SK-N-SH (cell line): ENCODE measurements at regions not wholly inside any gene's neighbourhood (a gene's known extent, or its start where the extent isn't known, plus 50 kb on each side); places are given as distances from the start of the nearest gene placed in this dataset.

Experiments
- CTCF ChIA-PET: fragments of 300-600, 350-600 bp; formaldehyde crosslinking; extraction: SDS; loops from one replicate; lab custom pipeline; 2021; lab: Yijun Ruan, JAX
- POLR2A ChIA-PET: fragments of 350-600 bp; sonication (Branson Sonifier 250); formaldehyde crosslinking; extraction: SDS; loops from one replicate; lab custom pipeline; 2020; ENCODE audit warnings: antibody characterized with exemption, inconsistent platforms; lab: Yijun Ruan, JAX
- DNase-seq: peaks from one replicate; pipeline ENCODE4 v3.0.0; 2012
- H2AFZ ChIP-seq: fragments of 200-600 bp; sonication (generic); 2 replicates; pipeline ENCODE4 v1.8.1; 2016; ENCODE audit warnings: antibody characterized with exemption, mild to moderate bottlenecking, low read depth
- H3F3A ChIP-seq: fragments of 200-600 bp; sonication (generic); replicated peaks from 2 replicates; pipeline ENCODE3; 2016; ENCODE audit warnings: antibody characterized with exemption, mild to moderate bottlenecking; ENCODE audit not compliant: insufficient read depth
- H3K27ac ChIP-seq, 2 experiments: fragments of 200-500 bp in 1 of 2; fragments of 200-600 bp in 1 of 2; sonication (Bioruptor generic) in 1 of 2; sonication (generic), shearing (Covaris generic) in 1 of 2; 2 replicates each; pipeline versions ENCODE4 v1.5.1 to v1.6.1; 2014 to 2016; ENCODE audit warnings: low read depth in 2 of 2, inconsistent platforms in 1 of 2, low read length in 1 of 2, mild to moderate bottlenecking in 1 of 2, mixed read lengths in 1 of 2
- H3K27me3 ChIP-seq: fragments of 200-600 bp; sonication (generic), shearing (Covaris generic); 2 replicates; pipeline ENCODE4 v1.6.1; 2016; ENCODE audit warnings: mixed run types; ENCODE audit not compliant: insufficient read depth
- H3K36me3 ChIP-seq, 2 experiments: fragments of 200-500 bp in 1 of 2; fragments of 200-600 bp in 1 of 2; sonication (Bioruptor generic) in 1 of 2; sonication (generic) in 1 of 2; replicated peaks in 1 of 2; 2 replicates each; pipeline versions ENCODE3 to v1.5.1; 2014 to 2016; ENCODE audit warnings: low read length in 1 of 2, mild to moderate bottlenecking in 1 of 2; ENCODE audit not compliant: insufficient read depth in 2 of 2, control insufficient read depth in 1 of 2
- H3K4me1 ChIP-seq, 2 experiments: fragments of 200-500 bp in 1 of 2; fragments of 200-600 bp in 1 of 2; sonication (Bioruptor generic) in 1 of 2; sonication (generic), shearing (Covaris generic) in 1 of 2; 2 replicates each; pipeline versions ENCODE4 v1.5.1 to v1.6.1; 2014 to 2016; ENCODE audit warnings: low read depth in 1 of 2, low read length in 1 of 2, mixed run types in 1 of 2; ENCODE audit not compliant: insufficient read depth in 2 of 2, control insufficient read depth in 1 of 2
- H3K4me2 ChIP-seq: fragments of 200-600 bp; sonication (generic), shearing (Covaris generic); 2 replicates; pipeline ENCODE4 v1.6.1; 2017; ENCODE audit warnings: mixed run types
- H3K4me3 ChIP-seq, 2 experiments: fragments of 200-500 bp in 1 of 2; fragments of 200-600 bp in 1 of 2; sonication (Bioruptor generic) in 1 of 2; sonication (generic), shearing (Covaris generic) in 1 of 2; 2 replicates each; pipeline versions ENCODE4 v1.5.1 to v1.8.1; 2014 to 2016; ENCODE audit warnings: low read depth in 2 of 2, inconsistent platforms in 1 of 2, low read length in 1 of 2, mild to moderate bottlenecking in 1 of 2, mixed read lengths in 1 of 2, moderate library complexity in 1 of 2
- H3K79me2 ChIP-seq: fragments of 200-600 bp; sonication (generic); 2 replicates; pipeline ENCODE4 v1.8.1; 2017; ENCODE audit warnings: mild to moderate bottlenecking; ENCODE audit not compliant: insufficient read depth
- H3K9ac ChIP-seq: fragments of 200-600 bp; sonication (generic); 2 replicates; pipeline ENCODE4 v1.6.1; 2017; ENCODE audit warnings: mixed run types
- H3K9me2 ChIP-seq: fragments of 200-600 bp; sonication (generic); 2 replicates; pipeline ENCODE4 v1.6.1; 2017; ENCODE audit warnings: mixed run types
- H3K9me3 ChIP-seq: fragments of 200-600 bp; sonication (generic); 2 replicates; pipeline ENCODE4 v1.6.1; 2017; ENCODE audit warnings: mixed run types, mild to moderate bottlenecking, moderate library complexity
- H4K20me1 ChIP-seq: fragments of 200-600 bp; sonication (generic); 2 replicates; pipeline ENCODE4 v1.6.1; 2017; ENCODE audit warnings: mild to moderate bottlenecking, mixed run types; ENCODE audit not compliant: insufficient read depth
- EP300 ChIP-seq, 2 experiments: IDR thresholded peaks; 2 replicates each; pipeline versions ENCODE4 v1.4.0 to v1.6.1; 2012; ENCODE audit warnings: borderline replicate concordance in 1 of 2, low read depth in 1 of 2, low read length in 1 of 2
- FOSL2 ChIP-seq: IDR thresholded peaks from 2 replicates; pipeline ENCODE4 v1.4.0; 2012; ENCODE audit warnings: low read depth, mild to moderate bottlenecking, moderate library complexity, borderline replicate concordance
- GATA2 ChIP-seq: sonication (generic); formaldehyde crosslinking; IDR thresholded peaks from 2 replicates; pipeline ENCODE4 v1.5.0; 2020; ENCODE audit warnings: mild to moderate bottlenecking, missing genetic modification reagents
- MEF2A ChIP-seq: IDR thresholded peaks from 2 replicates; pipeline ENCODE4 v1.4.0; 2012; ENCODE audit warnings: low read depth, borderline replicate concordance
- MXI1 ChIP-seq: IDR thresholded peaks from 2 replicates; pipeline ENCODE4 v1.6.1; 2012; ENCODE audit warnings: mild to moderate bottlenecking, low read depth, low read length, improper control_type of control experiment
- POLR2AphosphoS5 ChIP-seq: IDR thresholded peaks from 2 replicates; pipeline ENCODE4 v1.6.1; 2012; ENCODE audit warnings: low read depth, low read length
- RAD21 ChIP-seq: IDR thresholded peaks from 2 replicates; pipeline ENCODE4 v1.6.1; 2012; ENCODE audit warnings: mild to moderate bottlenecking, low read length
- RFX5 ChIP-seq: IDR thresholded peaks from 2 replicates; pipeline ENCODE4 v1.6.1; 2012; ENCODE audit warnings: mild to moderate bottlenecking, improper control_type of control experiment, low read length
- SIN3A ChIP-seq: IDR thresholded peaks from 2 replicates; pipeline ENCODE4 v1.6.1; 2012; ENCODE audit warnings: low read depth, mild to moderate bottlenecking, low read length, moderate library complexity, borderline replicate concordance
- USF2 ChIP-seq: fragments of 150-350 bp; IDR thresholded peaks from 2 replicates; pipeline ENCODE4 v1.6.1; 2017; ENCODE audit warnings: antibody characterized with exemption, low read length, low read depth, borderline replicate concordance
- WGBS: methylation state at CpG from one replicate; pipeline ENCODE4 v1.1.6; 2017; ENCODE audit warnings: low lambda C conversion rate; 5-methylcytosine and 5-hydroxymethylcytosine counted together
- TF ChIP-seq, protein P1 (sequence below): IDR thresholded peaks from 2 replicates; pipeline ENCODE4 v1.6.1; 2012; ENCODE audit warnings: mild to moderate bottlenecking, low read depth, low read length, moderate library complexity
- TF ChIP-seq, protein P2 (sequence below): fragments of 150-350 bp; IDR thresholded peaks from 2 replicates; pipeline ENCODE4 v1.6.1; 2016; ENCODE audit warnings: mild to moderate bottlenecking, low read depth, low read length
- TF ChIP-seq, protein P3 (sequence below): IDR thresholded peaks from 2 replicates; pipeline ENCODE4 v1.4.0; 2012; ENCODE audit warnings: low read depth, borderline replicate concordance

DNA sequence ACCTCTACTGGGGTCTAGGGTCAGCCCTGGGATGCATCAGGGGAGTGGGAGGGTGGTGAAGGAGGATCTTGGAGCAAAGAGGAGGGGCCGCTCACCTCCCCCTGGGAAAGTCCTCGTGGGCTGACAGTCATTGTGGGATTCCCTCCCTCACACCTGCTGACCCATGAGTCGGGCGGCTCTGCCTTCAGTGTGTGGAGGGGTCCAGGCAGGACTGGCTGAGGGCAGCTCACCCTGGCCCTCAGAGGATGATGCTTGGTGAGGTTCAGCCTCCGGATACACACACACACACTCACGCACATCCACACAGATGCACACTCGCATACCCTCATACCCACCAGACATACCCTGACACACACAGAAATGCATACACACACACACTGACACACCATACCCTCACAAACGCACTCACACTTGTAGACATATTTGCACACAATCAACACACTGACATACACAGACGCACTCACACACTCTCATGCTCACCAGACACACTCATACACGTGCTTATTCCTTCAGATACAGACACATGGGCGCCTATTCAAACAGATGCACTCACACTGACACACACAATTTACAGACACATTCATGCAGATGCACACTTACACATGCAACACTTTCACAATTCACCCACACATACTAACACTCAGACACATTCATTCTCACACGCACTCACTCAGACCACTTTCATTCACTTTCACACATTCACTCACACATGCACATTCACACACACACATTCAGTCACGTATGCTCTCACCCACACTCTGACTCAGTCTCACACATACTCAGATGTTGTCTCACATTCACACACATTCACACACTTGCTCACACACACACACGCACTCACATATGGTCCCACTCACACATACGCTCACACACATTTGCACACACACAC lies 105.1 kb upstream of the RPL38 start:
- Histone ChIP-seq H3K27ac (no peak overlapping the region), H3K36me3 (no peaks in the 10 kb centered on the region), H3K9me2 (no peaks in the 10 kb centered on the region), H3K4me1 (peaks cover 0 to 19% of the 10 kb centered on the region in 2 experiments; a peak in 2 of 4 replicates), H3K79me2 (no peaks in the 10 kb centered on the region), H3K4me3 (no peak overlapping the region), H3K4me2 (no peak overlapping the region), H4K20me1 (no peaks in the 10 kb centered on the region), H2AFZ (no peak overlapping the region), H3K9me3 (no peaks in the 10 kb centered on the region; the same call in 1 of the 2 replicates), H3K9ac (no peak overlapping the region), H3K27me3 (no peaks in the 10 kb centered on the region), H3F3A (no peaks in the 10 kb centered on the region)
- ChIA-PET CTCF (no interaction called here), POLR2A (no interaction called here)
- TF ChIP-seq RAD21 (no peak), MEF2A (no peak), MXI1 (no peak), POLR2AphosphoS5 (no peak), FOSL2 (no peak), SIN3A (no peak), RFX5 (no peak), USF2 (no peak), EP300 (IDR thresholded peaks at IDR 0.05; ENCODE audit: borderline replicate concordance in 1 of 2, low read depth in 1 of 2, low read length in 1 of 2) (no peak), GATA2 (CRISPR knock-in tag) (no peak)
- TF ChIP-seq, protein P1, sequence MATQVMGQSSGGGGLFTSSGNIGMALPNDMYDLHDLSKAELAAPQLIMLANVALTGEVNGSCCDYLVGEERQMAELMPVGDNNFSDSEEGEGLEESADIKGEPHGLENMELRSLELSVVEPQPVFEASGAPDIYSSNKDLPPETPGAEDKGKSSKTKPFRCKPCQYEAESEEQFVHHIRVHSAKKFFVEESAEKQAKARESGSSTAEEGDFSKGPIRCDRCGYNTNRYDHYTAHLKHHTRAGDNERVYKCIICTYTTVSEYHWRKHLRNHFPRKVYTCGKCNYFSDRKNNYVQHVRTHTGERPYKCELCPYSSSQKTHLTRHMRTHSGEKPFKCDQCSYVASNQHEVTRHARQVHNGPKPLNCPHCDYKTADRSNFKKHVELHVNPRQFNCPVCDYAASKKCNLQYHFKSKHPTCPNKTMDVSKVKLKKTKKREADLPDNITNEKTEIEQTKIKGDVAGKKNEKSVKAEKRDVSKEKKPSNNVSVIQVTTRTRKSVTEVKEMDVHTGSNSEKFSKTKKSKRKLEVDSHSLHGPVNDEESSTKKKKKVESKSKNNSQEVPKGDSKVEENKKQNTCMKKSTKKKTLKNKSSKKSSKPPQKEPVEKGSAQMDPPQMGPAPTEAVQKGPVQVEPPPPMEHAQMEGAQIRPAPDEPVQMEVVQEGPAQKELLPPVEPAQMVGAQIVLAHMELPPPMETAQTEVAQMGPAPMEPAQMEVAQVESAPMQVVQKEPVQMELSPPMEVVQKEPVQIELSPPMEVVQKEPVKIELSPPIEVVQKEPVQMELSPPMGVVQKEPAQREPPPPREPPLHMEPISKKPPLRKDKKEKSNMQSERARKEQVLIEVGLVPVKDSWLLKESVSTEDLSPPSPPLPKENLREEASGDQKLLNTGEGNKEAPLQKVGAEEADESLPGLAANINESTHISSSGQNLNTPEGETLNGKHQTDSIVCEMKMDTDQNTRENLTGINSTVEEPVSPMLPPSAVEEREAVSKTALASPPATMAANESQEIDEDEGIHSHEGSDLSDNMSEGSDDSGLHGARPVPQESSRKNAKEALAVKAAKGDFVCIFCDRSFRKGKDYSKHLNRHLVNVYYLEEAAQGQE = no peak
- TF ChIP-seq, protein P2, sequence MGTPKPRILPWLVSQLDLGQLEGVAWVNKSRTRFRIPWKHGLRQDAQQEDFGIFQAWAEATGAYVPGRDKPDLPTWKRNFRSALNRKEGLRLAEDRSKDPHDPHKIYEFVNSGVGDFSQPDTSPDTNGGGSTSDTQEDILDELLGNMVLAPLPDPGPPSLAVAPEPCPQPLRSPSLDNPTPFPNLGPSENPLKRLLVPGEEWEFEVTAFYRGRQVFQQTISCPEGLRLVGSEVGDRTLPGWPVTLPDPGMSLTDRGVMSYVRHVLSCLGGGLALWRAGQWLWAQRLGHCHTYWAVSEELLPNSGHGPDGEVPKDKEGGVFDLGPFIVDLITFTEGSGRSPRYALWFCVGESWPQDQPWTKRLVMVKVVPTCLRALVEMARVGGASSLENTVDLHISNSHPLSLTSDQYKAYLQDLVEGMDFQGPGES = no peak
- TF ChIP-seq, protein P3, sequence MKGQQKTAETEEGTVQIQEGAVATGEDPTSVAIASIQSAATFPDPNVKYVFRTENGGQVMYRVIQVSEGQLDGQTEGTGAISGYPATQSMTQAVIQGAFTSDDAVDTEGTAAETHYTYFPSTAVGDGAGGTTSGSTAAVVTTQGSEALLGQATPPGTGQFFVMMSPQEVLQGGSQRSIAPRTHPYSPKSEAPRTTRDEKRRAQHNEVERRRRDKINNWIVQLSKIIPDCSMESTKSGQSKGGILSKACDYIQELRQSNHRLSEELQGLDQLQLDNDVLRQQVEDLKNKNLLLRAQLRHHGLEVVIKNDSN = no peak
- peak; percentile 14 for DNase-seq
- WGBS = 58% methylated on average over 13 of the region's 15 CpGs
